K562 (cell line): ENCODE measurements at regions not wholly inside any gene's neighbourhood (a gene's known extent, or its start where the extent isn't known, plus 50 kb on each side); places are given as distances from the start of the nearest gene placed in this dataset.

Source experiments
- ATF4 ChIP-seq: fragments of 450-650 bp; formaldehyde crosslinking; IDR thresholded peaks from 2 replicates; pipeline ENCODE4 v1.4.0; 2022; ENCODE audit warnings: mild to moderate bottlenecking, moderate library complexity
- CHD1 ChIP-seq: fragments of 200-600 bp; sonication (generic); IDR thresholded peaks from one replicate; pipeline ENCODE4 v1.6.1; 2012; ENCODE audit warnings: mild to moderate bottlenecking, moderate library complexity, low read length, inconsistent platforms
- CREB1 ChIP-seq, 2 experiments: sonication (generic) in 1 of 2; formaldehyde crosslinking in 1 of 2; IDR thresholded peaks; 2 replicates each; pipeline versions ENCODE4 v1.6.1 to v1.8.0; 2012 to 2022; ENCODE audit warnings: inconsistent platforms in 1 of 2, mild to moderate bottlenecking in 1 of 2, missing genetic modification reagents in 1 of 2, moderate library complexity in 1 of 2
- DDX20 ChIP-seq: fragments of 450-650 bp; IDR thresholded peaks from 2 replicates; pipeline ENCODE4 v1.6.1; 2016; ENCODE audit warnings: missing genetic modification characterization, low read depth, mild to moderate bottlenecking, missing compliant biosample characterization, moderate library complexity
- E2F1 ChIP-seq: sonication (generic); formaldehyde crosslinking; IDR thresholded peaks from 2 replicates; pipeline ENCODE4 v1.8.1; 2023; ENCODE audit warnings: mild to moderate bottlenecking, missing genetic modification reagents, moderate library complexity
- ELF1 ChIP-seq: fragments of 200-800 bp; sonication (Bioruptor generic); IDR thresholded peaks from 2 replicates; pipeline ENCODE4 v1.6.1; 2016; ENCODE audit warnings: missing genetic modification characterization, missing compliant biosample characterization
- ELF4 ChIP-seq: fragments of 450-650 bp; formaldehyde crosslinking; IDR thresholded peaks from 2 replicates; pipeline ENCODE4 v1.4.0; 2022; ENCODE audit warnings: missing genetic modification characterization
- EP400 ChIP-seq: fragments of 450-650 bp; IDR thresholded peaks from 2 replicates; pipeline ENCODE4 v1.6.1; 2017; ENCODE audit warnings: antibody characterized with exemption, mild to moderate bottlenecking, moderate library complexity
- GABPA ChIP-seq: fragments of 200-800 bp; sonication (Bioruptor generic); conservative IDR thresholded peaks from 2 replicates; pipeline ENCODE4 v1.6.1; 2016; ENCODE audit warnings: low read depth, missing genetic modification characterization, missing compliant biosample characterization
- HNRNPLL ChIP-seq: fragments of 200-400 bp; formaldehyde crosslinking; IDR thresholded peaks from 2 replicates; pipeline ENCODE4 v1.6.1; 2017; ENCODE audit warnings: low read length, low read depth, mild to moderate bottlenecking; ENCODE audit not compliant: poor library complexity, severe bottlenecking
- IRF9 ChIP-seq: fragments of 450-650 bp; IDR thresholded peaks from 2 replicates; pipeline ENCODE4 v1.6.1; 2016; ENCODE audit warnings: missing biosample characterization, missing genetic modification characterization
- KDM1A ChIP-seq, 2 experiments: fragments of 450-650 bp; IDR thresholded peaks; 2 replicates each; pipeline ENCODE4 v1.6.1; 2016; ENCODE audit warnings: mild to moderate bottlenecking in 2 of 2
- MEF2A ChIP-seq: IDR thresholded peaks from 2 replicates; pipeline ENCODE4 v1.6.1; 2011; ENCODE audit warnings: low read depth, mild to moderate bottlenecking, low read length, moderate library complexity; ENCODE audit not compliant: control insufficient read depth
- NR2C1 ChIP-seq, 2 experiments: fragments of 450-650 bp; IDR thresholded peaks; 2 replicates each; pipeline ENCODE4 v1.6.1; 2017; ENCODE audit warnings: mild to moderate bottlenecking in 2 of 2, antibody characterized with exemption in 1 of 2, inconsistent platforms in 1 of 2, missing compliant biosample characterization in 1 of 2, missing genetic modification characterization in 1 of 2
- SMAD4 ChIP-seq: fragments of 250-450 bp; sonication (Bioruptor Pico); conservative IDR thresholded peaks from 2 replicates; pipeline ENCODE4 v1.8.0; 2021; ENCODE audit warnings: inconsistent platforms, mild to moderate bottlenecking, moderate library complexity
- SNIP1 ChIP-seq: fragments of 450-650 bp; IDR thresholded peaks from 2 replicates; pipeline ENCODE4 v1.7.1; 2017; ENCODE audit warnings: low read depth, mild to moderate bottlenecking
- SRSF9 ChIP-seq: fragments of 200-400 bp; formaldehyde crosslinking; IDR thresholded peaks from 2 replicates; pipeline ENCODE4 v1.6.1; 2017; ENCODE audit warnings: low read depth, low read length, borderline replicate concordance
- TAF1 ChIP-seq: IDR thresholded peaks from 2 replicates; pipeline ENCODE4 v1.6.1; 2011; ENCODE audit warnings: mild to moderate bottlenecking, low read length, moderate library complexity; ENCODE audit not compliant: insufficient read depth, control insufficient read depth, severe bottlenecking; ENCODE audit errors: extremely low read depth
- ZFP36 ChIP-seq: fragments of 150-350 bp; IDR thresholded peaks from 2 replicates; pipeline ENCODE4 v1.6.1; 2018; ENCODE audit warnings: low read length, low read depth; ENCODE audit not compliant: partially characterized antibody
- ZNF175 ChIP-seq: fragments of 200-800 bp; sonication (Bioruptor generic); IDR thresholded peaks from 2 replicates; pipeline ENCODE4 v1.6.1; 2016; ENCODE audit warnings: low read depth, mild to moderate bottlenecking, missing genetic modification characterization, missing compliant biosample characterization
- ZNF23 ChIP-seq: fragments of 250-450 bp; sonication (Bioruptor Pico); IDR thresholded peaks from 2 replicates; pipeline ENCODE4 v1.4.0; 2020; ENCODE audit warnings: mild to moderate bottlenecking
- ZNF444 ChIP-seq: fragments of 250-450 bp; sonication (Bioruptor Pico); IDR thresholded peaks from 2 replicates; pipeline ENCODE4 v1.4.0; 2020; ENCODE audit warnings: mild to moderate bottlenecking, moderate library complexity
- ZNF696 ChIP-seq: fragments of 250-450 bp; sonication (Bioruptor Pico); conservative IDR thresholded peaks from 2 replicates; pipeline ENCODE4 v1.4.0; 2020; ENCODE audit warnings: mild to moderate bottlenecking, moderate library complexity

GRCh38 chr2:9760069-9760901 lies 83.0 kb upstream of the TAF1B start (continued):
- no peak for TF ChIP-seq CREB1 (IDR thresholded peaks at IDR 0.05)
- TF ChIP-seq CREB1 (CRISPR knock-in tag; IDR thresholded peaks at IDR 0.05): no peak
- no peak for TF ChIP-seq DDX20 (tag)
- 0 out of 2 replicates have a peak, but pooled peaks have one; percentile 28 for TF ChIP-seq ZNF175 (CRISPR knock-in tag)
- TF ChIP-seq HNRNPLL: no peak
- no peak for TF ChIP-seq CHD1
- TF ChIP-seq ELF1 (tag): no peak
- 0 out of 2 replicates have a peak, but pooled peaks have one; percentile 11 for TF ChIP-seq SMAD4
- no peak for TF ChIP-seq SRSF9
- no peak for TF ChIP-seq TAF1
- TF ChIP-seq KDM1A (IDR thresholded peaks at IDR 0.05): peak; percentile 77 to 78
- no peak for TF ChIP-seq NR2C1 (IDR thresholded peaks at IDR 0.05)
- TF ChIP-seq NR2C1 (tag; IDR thresholded peaks at IDR 0.05): no peak
- no peak for TF ChIP-seq ZNF696 (CRISPR knock-in tag)
- TF ChIP-seq ELF4 (CRISPR knock-in tag): no peak
- peak; percentile 100 for TF ChIP-seq ZFP36
- no peak for TF ChIP-seq E2F1
- no peak for TF ChIP-seq ZNF444
- 0 out of 2 replicates have a peak, but pooled peaks have one; percentile 54 for TF ChIP-seq IRF9
- no peak for TF ChIP-seq MEF2A
- no peak for TF ChIP-seq EP400
- no peak for TF ChIP-seq GABPA (tag)
- TF ChIP-seq SNIP1: no peak
- no peak for TF ChIP-seq ZNF23 (CRISPR knock-in tag)
- TF ChIP-seq ATF4 (CRISPR knock-in tag): 0 out of 2 replicates have a peak, but pooled peaks have one; percentile 65
